ENCODE measurements at regions not wholly inside any gene's neighbourhood (a gene's known extent, or its start where the extent isn't known, plus 50 kb on each side); places are given as distances from the start of the nearest gene placed in this dataset.
"Not testable (repeated sequence)": the region's sequence is repeated elsewhere in the genome, so short reads cannot be mapped to it uniquely, and the experiment has no call there.

- Histone ChIP-seq H3K4me1 (replicated peaks in 1 of 2; ENCODE audit: control insufficient read depth in 2 of 2, insufficient read depth in 2 of 2, low read length in 2 of 2) (no peaks in the 10 kb centered on the region; a peak in 1 of 5 replicates), H3K79me2 (ENCODE audit: control insufficient read depth, insufficient read depth, low read length) (no peaks in the 10 kb centered on the region), H3K27ac (ENCODE audit: extremely low read depth, low read depth, low read length) (no peak overlapping the region), H3K9me3 (replicated peaks; ENCODE audit: control insufficient read depth, insufficient read depth, low read depth, low read length) (no peaks in the 10 kb centered on the region; the same call in 1 of the 2 replicates), H3K9ac (ENCODE audit: insufficient read depth in 1 of 2, low read depth in 2 of 2, low read length in 2 of 2) (no peak overlapping the region), H3K36me3 (ENCODE audit: control insufficient read depth, insufficient read depth, low read length) (no peaks in the 10 kb centered on the region), H3K4me2 (ENCODE audit: insufficient read depth, low read length) (no peak overlapping the region), H3K9me1 (ENCODE audit: control insufficient read depth, insufficient read depth, low read length) (peaks cover 3% of the 10 kb centered on the region), H3K4me3 (no peak overlapping the region), H3K27me3 (ENCODE audit: control insufficient read depth in 2 of 2, insufficient read depth in 2 of 2, low read length in 2 of 2) (peaks cover under 1 to 30% of the 10 kb centered on the region in 2 experiments; a peak in 3 of 5 replicates), H4K20me1 (replicated peaks; ENCODE audit: control insufficient read depth, insufficient read depth, low read length) (no peaks in the 10 kb centered on the region; the same call in 1 of the 2 replicates), H2AFZ (ENCODE audit: low read depth, low read length) (no peak overlapping the region)
- no peak for ATAC-seq
- DNase-seq (ENCODE audit: extremely low read depth in 1 of 4, low spot score in 3 of 4): no peak
- in situ Hi-C loops (cut with MboI): no loop called here
- POLR2A ChIA-PET: interaction anchor here (0.8 kb wide), 1 partner anchor 20 kb away, joined by 3 read pairs; no protein-coding TSS in a partner anchor
- intact Hi-C loops (cut with micrococcal nuclease): loop anchor here (10.0 kb wide), 1 partner anchor 242 kb away; no protein-coding TSS in a partner anchor
- BruUV-seq (replicated peaks): no TSS peak
- no peak for FAIRE-seq
- CTCF ChIA-PET (ENCODE audit: low intra/inter-chr PET ratio): no interaction called here
- 3% methylated on average over 3 of the region's 3 CpGs for WGBS (ENCODE audit: insufficient coverage, low coverage, missing lambda C conversion rate)
- TF ChIP-seq, protein P1, sequence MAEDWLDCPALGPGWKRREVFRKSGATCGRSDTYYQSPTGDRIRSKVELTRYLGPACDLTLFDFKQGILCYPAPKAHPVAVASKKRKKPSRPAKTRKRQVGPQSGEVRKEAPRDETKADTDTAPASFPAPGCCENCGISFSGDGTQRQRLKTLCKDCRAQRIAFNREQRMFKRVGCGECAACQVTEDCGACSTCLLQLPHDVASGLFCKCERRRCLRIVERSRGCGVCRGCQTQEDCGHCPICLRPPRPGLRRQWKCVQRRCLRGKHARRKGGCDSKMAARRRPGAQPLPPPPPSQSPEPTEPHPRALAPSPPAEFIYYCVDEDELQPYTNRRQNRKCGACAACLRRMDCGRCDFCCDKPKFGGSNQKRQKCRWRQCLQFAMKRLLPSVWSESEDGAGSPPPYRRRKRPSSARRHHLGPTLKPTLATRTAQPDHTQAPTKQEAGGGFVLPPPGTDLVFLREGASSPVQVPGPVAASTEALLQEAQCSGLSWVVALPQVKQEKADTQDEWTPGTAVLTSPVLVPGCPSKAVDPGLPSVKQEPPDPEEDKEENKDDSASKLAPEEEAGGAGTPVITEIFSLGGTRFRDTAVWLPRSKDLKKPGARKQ (CRISPR knock-in tag; IDR thresholded peaks at IDR 0.05): no peak
- TF ChIP-seq KLF16 (IDR thresholded peaks at IDR 0.05) (no peak), RBM25 (IDR thresholded peaks at IDR 0.05; ENCODE audit: low read depth, low read length, severe bottlenecking) (no peak), ARNT (IDR thresholded peaks at IDR 0.05) (no peak), SP2 (IDR thresholded peaks at IDR 0.05; ENCODE audit: extremely low read depth, low read depth, low read length, poor library complexity, severe bottlenecking) (no peak), FOXO4 (CRISPR knock-in tag; IDR thresholded peaks at IDR 0.05) (no peak)
- TF ChIP-seq, protein P2, sequence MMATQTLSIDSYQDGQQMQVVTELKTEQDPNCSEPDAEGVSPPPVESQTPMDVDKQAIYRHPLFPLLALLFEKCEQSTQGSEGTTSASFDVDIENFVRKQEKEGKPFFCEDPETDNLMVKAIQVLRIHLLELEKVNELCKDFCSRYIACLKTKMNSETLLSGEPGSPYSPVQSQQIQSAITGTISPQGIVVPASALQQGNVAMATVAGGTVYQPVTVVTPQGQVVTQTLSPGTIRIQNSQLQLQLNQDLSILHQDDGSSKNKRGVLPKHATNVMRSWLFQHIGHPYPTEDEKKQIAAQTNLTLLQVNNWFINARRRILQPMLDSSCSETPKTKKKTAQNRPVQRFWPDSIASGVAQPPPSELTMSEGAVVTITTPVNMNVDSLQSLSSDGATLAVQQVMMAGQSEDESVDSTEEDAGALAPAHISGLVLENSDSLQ (IDR thresholded peaks at IDR 0.05): no peak
These were observed 98.1 kb upstream of the HS6ST1 start for GRCh38 chr2:128416806-128417205.

DNA sequence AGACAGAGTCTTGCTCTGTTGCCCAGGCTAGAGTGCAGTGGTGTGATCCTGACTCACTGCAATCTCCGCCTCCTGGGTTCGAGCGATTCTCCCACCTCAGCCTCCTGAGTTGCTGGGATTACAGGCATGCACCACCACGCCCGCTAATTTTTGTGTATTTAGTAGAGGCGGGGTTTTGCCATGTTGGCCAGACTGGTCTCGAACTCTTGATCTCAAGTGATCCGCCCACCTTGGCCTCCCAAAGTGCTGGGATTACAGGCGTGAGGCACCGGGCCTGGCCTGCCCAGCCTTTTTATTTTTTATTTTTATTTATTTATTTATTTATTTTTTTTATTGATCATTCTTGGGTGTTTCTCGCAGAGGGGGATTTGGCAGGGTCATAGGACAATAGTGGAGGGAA, 98.6 kb upstream of the HS6ST1 start:
- H3K36me3 ChIP-seq (ENCODE audit: control insufficient read depth, insufficient read depth, low read length); H3K4me2 ChIP-seq (ENCODE audit: insufficient read depth, low read length); H3K4me1 ChIP-seq (replicated peaks in 1 of 2; ENCODE audit: control insufficient read depth in 2 of 2, insufficient read depth in 2 of 2, low read length in 2 of 2); H3K9me3 ChIP-seq (replicated peaks; ENCODE audit: control insufficient read depth, insufficient read depth, low read depth, low read length); H3K79me2 ChIP-seq (ENCODE audit: control insufficient read depth, insufficient read depth, low read length); H3K27ac ChIP-seq (ENCODE audit: extremely low read depth, low read depth, low read length); H2AFZ ChIP-seq (ENCODE audit: low read depth, low read length); in situ Hi-C loops (cut with MboI); H3K9me1 ChIP-seq (ENCODE audit: control insufficient read depth, insufficient read depth, low read length); ATAC-seq; CTCF ChIA-PET (ENCODE audit: low intra/inter-chr PET ratio); H3K9ac ChIP-seq (ENCODE audit: insufficient read depth in 1 of 2, low read depth in 2 of 2, low read length in 2 of 2); H3K4me3 ChIP-seq; FAIRE-seq; H4K20me1 ChIP-seq (replicated peaks; ENCODE audit: control insufficient read depth, insufficient read depth, low read length); BruUV-seq (replicated peaks); POLR2A ChIA-PET; DNase-seq (ENCODE audit: extremely low read depth in 1 of 4, low spot score in 3 of 4): not testable (repeated sequence)
- H3K27me3 ChIP-seq (ENCODE audit: control insufficient read depth in 2 of 2, insufficient read depth in 2 of 2, low read length in 2 of 2): peaks cover 5 to 32% of the 10 kb centered on the region in 2 experiments; a peak in 3 of 5 replicates
- 11% methylated on average over 9 of the region's 11 CpGs for WGBS (ENCODE audit: insufficient coverage, low coverage, missing lambda C conversion rate)
- intact Hi-C loops (cut with micrococcal nuclease): loop anchor here (10.0 kb wide), 1 partner anchor 242 kb away; no protein-coding TSS in a partner anchor
